Pancreas (tissue), 10 donors: ENCODE measurements at regions not wholly inside any gene's neighbourhood (a gene's known extent, or its start where the extent isn't known, plus 50 kb on each side); places are given as distances from the start of the nearest gene placed in this dataset.

Experiments used
- ATAC-seq, 4 donors: fragments of 200-7000 bp; cut with Tn5 transposase; one replicate each; pipeline versions ENCODE4 v1.8.0 to v1.9.1; 2020; ENCODE audit warnings: mild to moderate bottlenecking in 4 of 4, moderate library complexity in 4 of 4
- DNase-seq, 6 donors: peaks; one replicate each; pipeline ENCODE4 v3.0.0-alpha.2; 2020
- FAIRE-seq: peaks from 2 replicates; lab custom pipeline; 2012; peaks lifted over from hg19 to GRCh38; lab: Jason Lieb, UNC
- H3K27ac ChIP-seq, 4 donors: fragments of 200-600 bp; sonication (generic); 1 replicate in 3 of 4; 2 replicates in 1 of 4; pipeline versions ENCODE4 v1.5.0 to v1.8.0; 2020
- H3K27me3 ChIP-seq, 4 donors: fragments of 200-600 bp; one replicate each; pipeline ENCODE4 v1.8.0; 2021
- H3K36me3 ChIP-seq, 3 donors: fragments of 200-600 bp; sonication (generic) in 1 of 3; one replicate each; pipeline versions ENCODE4 v1.5.0 to v1.8.0; 2020 to 2021
- H3K4me1 ChIP-seq, 3 donors: fragments of 200-600 bp; one replicate each; pipeline ENCODE4 v1.8.0; 2021
- H3K4me3 ChIP-seq, 4 donors: fragments of 200-600 bp; sonication (generic) in 2 of 4; one replicate each; pipeline versions ENCODE4 v1.5.0 to v1.8.0; 2020 to 2021
- H3K9me3 ChIP-seq, 4 donors: fragments of 200-600 bp; one replicate each; pipeline ENCODE4 v1.8.0; 2021
- WGBS, 2 donors: extraction: QIAGEN DNeasy Blood & Tissue Kit; methylation state at CpG; one replicate each; pipeline ENCODE4 v1.1.7; 2013; 5-methylcytosine and 5-hydroxymethylcytosine counted together
- intact Hi-C, 3 donors: fragments of 100-400 bp; cut with DNase I; formaldehyde crosslinking; loops; one replicate each; pipeline versions ENCODE4 v1.11.1 to v1.14.2; 2022
- TF ChIP-seq, protein P1 (sequence below), 4 donors: fragments of 200-600 bp; sonication (generic) in 3 of 4; IDR thresholded peaks; one replicate each; pipeline versions ENCODE4 v1.5.0 to v1.8.0; 2021; ENCODE audit warnings: antibody characterized with exemption in 4 of 4
- donor health status: healthy with polysubstance abuse.
- donor health status: DM: no; HTN: no; CAD: no; lungs with moderate emphysema.
- donor health status: DM: no; HTN: no; CAD: no.
- donor health status: control.
- donor health status: control.
- donor health status: Bipolar disorder and iron deficiency.
- donor health status: DM: yes; HTN: yes; CAD: no.
- donor health status: DM: no; HTN: no; CAD: no.
- donor health status: DM: no; HTN: no; CAD: no.
- donor health status: DM: yes; HTN: yes; CAD: no.

DNA sequence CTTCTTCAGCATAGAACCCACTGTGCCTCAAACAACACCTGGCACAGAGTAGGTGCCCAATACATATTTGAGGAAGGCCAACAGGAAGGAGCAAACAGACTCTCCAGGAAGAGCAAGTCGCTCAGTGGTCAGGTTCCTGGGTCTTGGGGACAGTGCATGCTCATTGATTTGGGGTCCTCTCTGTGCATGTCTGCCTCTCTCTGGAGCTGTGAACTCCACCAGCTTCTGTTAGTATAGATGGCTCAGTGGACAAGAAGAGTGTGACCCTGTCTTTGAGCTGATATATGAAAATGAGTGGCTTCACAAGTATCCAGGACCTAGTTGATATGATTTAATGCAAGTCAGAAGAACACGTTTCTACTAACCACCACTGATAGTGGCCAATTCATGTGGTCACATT lies 98.7 kb downstream of the KCTD15 start:
- 79 to 88% methylated on average over 2 of the region's 2 CpGs for WGBS, 2 donors
- Histone ChIP-seq H3K36me3 (no peaks in the 10 kb centered on the region), H3K27ac (no peak overlapping the region), H3K4me3 (no peak overlapping the region), H3K27me3 (no peaks in the 10 kb centered on the region), H3K4me1 (peaks cover 0 to 6% (median 4%) of the 10 kb centered on the region in 3 donors), H3K9me3 (no peaks in the 10 kb centered on the region)
- TF ChIP-seq, protein P1, sequence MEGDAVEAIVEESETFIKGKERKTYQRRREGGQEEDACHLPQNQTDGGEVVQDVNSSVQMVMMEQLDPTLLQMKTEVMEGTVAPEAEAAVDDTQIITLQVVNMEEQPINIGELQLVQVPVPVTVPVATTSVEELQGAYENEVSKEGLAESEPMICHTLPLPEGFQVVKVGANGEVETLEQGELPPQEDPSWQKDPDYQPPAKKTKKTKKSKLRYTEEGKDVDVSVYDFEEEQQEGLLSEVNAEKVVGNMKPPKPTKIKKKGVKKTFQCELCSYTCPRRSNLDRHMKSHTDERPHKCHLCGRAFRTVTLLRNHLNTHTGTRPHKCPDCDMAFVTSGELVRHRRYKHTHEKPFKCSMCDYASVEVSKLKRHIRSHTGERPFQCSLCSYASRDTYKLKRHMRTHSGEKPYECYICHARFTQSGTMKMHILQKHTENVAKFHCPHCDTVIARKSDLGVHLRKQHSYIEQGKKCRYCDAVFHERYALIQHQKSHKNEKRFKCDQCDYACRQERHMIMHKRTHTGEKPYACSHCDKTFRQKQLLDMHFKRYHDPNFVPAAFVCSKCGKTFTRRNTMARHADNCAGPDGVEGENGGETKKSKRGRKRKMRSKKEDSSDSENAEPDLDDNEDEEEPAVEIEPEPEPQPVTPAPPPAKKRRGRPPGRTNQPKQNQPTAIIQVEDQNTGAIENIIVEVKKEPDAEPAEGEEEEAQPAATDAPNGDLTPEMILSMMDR (IDR thresholded peaks at IDR 0.05): no peak
- FAIRE-seq: no peak
- no peak for DNase-seq
- intact Hi-C loops: no loop called here
- ATAC-seq: no peak

DNA sequence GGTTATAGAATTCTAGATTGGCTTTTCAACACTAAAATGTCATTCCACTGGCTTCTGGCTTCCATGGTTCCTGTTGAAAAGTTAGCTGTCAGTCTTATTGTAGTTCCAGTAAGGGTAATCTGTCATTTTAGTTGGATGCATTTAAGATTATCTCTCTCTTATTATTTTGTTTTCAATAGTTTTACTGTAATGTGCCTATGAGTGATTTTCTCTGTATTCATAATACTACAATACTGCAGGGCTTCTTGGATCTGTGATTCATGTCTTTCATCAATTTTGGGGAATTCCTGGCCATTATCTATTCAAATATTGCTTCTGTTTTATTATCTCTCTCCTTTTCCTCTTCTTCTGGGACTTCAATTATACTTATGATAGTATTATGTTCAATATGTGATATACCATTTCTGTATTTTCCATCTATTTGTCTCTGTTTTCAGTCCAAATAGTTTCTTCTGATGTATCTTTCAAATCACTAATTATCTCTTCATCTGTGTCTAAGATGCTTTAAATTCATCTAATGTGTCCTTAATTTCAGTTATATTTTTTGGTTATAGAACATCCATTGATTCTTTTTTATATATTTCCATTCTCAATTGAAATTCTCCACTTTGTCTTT lies 101.5 kb downstream of the KCTD15 start:
- Histone ChIP-seq H3K36me3 (no peaks in the 10 kb centered on the region), H3K27me3 (no peaks in the 10 kb centered on the region), H3K4me1 (peaks cover 9 to 15% (median 12%) of the 10 kb centered on the region in 3 donors), H3K27ac (no peak overlapping the region), H3K4me3 (no peak overlapping the region), H3K9me3 (no peaks in the 10 kb centered on the region)
- ATAC-seq: no peak
- intact Hi-C loops: no loop called here
- TF ChIP-seq, protein P1 (IDR thresholded peaks at IDR 0.05): no peak
- no peak for DNase-seq
- no peak for FAIRE-seq

DNA sequence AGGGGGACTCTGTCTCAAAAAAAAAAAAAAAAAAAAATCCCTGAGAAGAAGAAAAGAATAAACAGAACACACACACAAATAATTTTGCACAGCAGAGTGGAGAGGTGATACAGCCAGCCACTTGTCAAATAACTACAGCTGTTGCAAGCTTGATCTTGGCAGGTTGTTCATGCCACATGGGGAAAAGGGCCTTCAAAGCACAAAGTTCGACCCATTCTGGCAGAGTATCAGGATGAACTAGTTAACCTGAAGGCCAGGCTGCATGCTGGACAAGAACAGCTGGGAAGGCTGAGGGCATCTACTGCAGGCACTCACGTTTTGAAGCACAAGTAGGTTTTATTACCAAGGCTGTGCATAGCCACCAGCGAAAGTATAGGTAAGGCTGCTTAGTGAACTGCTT lies 104.1 kb downstream of the KCTD15 start:
- H3K4me1 ChIP-seq: peaks cover 17 to 26% (median 18%) of the 10 kb centered on the region in 3 donors
- no peaks in the 10 kb centered on the region for H3K9me3 ChIP-seq
- no peaks in the 10 kb centered on the region for H3K27me3 ChIP-seq
- TF ChIP-seq, protein P1 (IDR thresholded peaks at IDR 0.05): no peak
- WGBS, 2 donors: 19 to 29% methylated on average over 3 of the region's 3 CpGs
- intact Hi-C loops: no loop called here
- H3K4me3 ChIP-seq: no peak overlapping the region
- no peak for FAIRE-seq
- H3K27ac ChIP-seq: peak overlapping the region; percentile 17 to 64 (median 44)
- no peaks in the 10 kb centered on the region for H3K36me3 ChIP-seq
- DNase-seq: peak in 4 of 6 donors; percentile 62 to 89 (median 83)
- peak; percentile 58 to 81 (median 60) for ATAC-seq

DNA sequence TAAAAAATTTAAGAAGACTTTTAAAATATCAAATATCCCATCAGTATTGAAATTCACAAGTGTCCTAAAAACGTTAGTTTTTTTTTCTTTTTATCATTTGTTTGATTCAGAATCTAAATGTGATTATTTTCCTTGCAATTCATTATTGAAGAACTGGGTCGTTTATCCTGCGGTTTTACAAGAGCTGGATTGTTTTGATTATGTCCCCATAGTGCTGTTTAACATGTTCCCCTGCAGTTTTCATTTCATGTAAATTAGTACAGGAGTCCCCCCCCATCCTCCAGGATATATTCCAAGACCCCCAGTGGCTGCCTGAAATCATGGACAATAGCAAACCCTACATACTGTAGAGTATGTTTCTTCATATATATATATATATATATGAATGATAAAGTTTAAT lies 105.7 kb downstream of the KCTD15 start:
- Histone ChIP-seq H3K9me3 (no peaks in the 10 kb centered on the region), H3K27me3 (no peaks in the 10 kb centered on the region), H3K4me1 (peaks cover 17 to 26% (median 18%) of the 10 kb centered on the region in 3 donors), H3K4me3 (no peak overlapping the region), H3K27ac (peak overlapping the region in 2 of 4 donors; percentile 15 to 64), H3K36me3 (no peaks in the 10 kb centered on the region)
- TF ChIP-seq, protein P1 (IDR thresholded peaks at IDR 0.05): no peak
- DNase-seq (no peak), ATAC-seq (no peak), FAIRE-seq (no peak)
- 15 to 34% methylated on average over 3 of the region's 3 CpGs for WGBS, 2 donors
- intact Hi-C loops: no loop called here

DNA sequence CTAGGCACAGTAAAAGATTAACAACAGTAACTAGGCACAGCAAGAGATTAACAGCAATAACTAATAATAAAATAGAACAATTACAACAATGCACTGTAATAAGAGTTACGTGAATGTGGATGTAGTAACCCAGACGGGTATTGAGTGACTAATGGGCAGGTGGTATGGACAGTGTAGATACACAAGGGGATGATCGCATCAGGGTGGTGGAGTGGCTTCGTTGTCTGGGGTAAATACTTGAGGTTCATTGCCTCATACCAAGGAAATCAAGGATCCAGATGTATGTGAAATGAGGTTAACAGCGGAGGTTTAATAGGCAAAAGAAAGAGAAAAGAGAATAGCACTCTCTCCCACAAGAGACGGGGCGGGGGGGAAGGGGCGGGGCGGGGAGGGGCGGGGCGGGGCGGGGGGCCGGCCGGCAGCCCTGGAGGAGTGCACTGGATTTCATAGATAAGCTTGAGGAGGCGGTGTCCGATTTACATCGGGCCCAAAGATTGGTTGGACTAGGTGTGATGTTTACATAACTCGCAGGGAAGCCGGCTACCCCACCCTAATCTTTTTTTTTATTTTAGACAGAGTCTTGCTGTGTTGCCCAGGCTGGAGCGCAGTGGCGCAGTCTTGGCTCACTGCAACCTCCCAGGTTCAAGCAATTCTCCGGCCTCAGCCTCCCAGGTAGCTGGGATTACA lies 106.3 kb downstream of the KCTD15 start:
- peak; percentile 28 to 52 (median 38) for ATAC-seq
- Histone ChIP-seq H3K27me3 (no peaks in the 10 kb centered on the region), H3K27ac (peak overlapping the region in 3 of 4 donors; percentile 82 to 90 (median 87)), H3K4me1 (peaks cover 17 to 26% (median 18%) of the 10 kb centered on the region in 3 donors), H3K4me3 (no peak overlapping the region), H3K9me3 (no peaks in the 10 kb centered on the region), H3K36me3 (no peaks in the 10 kb centered on the region)
- TF ChIP-seq, protein P1 (IDR thresholded peaks at IDR 0.05): no peak
- intact Hi-C loops: no loop called here
- FAIRE-seq: no peak
- 29 to 34% methylated on average over 15 to 17 of the region's 22 CpGs for WGBS, 2 donors
- peak in 4 of 6 donors; percentile 52 to 72 (median 68) for DNase-seq
